22Rv1 (cell line): ENCODE measurements at regions not wholly inside any gene's neighbourhood (a gene's known extent, or its start where the extent isn't known, plus 50 kb on each side); places are given as distances from the start of the nearest gene placed in this dataset.
"Not testable (repeated sequence)": the region's sequence is repeated elsewhere in the genome, so short reads cannot be mapped to it uniquely, and the experiment has no call there.

Experiments
- H3K27ac ChIP-seq: fragments of 450-650 bp; 2 replicates; pipeline ENCODE4 v1.5.1; 2017
- ZFX ChIP-seq: fragments of 450-650 bp; IDR thresholded peaks from 2 replicates; pipeline ENCODE4 v1.6.1; 2017; ENCODE audit warnings: antibody characterized with exemption, borderline replicate concordance
- TF ChIP-seq, protein P1 (sequence below): fragments of 450-650 bp; IDR thresholded peaks from 2 replicates; pipeline ENCODE4 v1.5.1; 2017; ENCODE audit warnings: mild to moderate bottlenecking

DNA sequence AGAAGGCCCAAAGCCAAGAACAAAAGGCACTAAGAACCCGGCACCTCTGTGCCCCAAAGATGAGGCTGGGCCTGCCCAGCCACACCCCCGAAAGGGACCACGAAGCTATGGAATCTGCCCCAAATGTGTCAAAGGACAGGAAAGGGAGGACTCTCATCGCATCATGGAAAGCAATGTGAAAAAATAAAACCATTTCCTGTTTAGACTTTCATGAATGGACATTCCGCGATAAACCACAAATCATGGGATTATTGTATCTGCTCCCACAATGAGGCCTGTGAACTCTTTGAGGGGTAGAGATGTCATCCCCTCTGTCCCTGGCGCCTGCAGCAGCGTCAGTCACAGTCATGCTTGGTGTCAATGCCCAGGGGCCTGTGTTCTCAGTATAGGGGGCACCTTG lies 135.0 kb downstream of the COPRS start:
- H3K27ac ChIP-seq: no peak overlapping the region
- no peak for TF ChIP-seq ZFX
- TF ChIP-seq, protein P1, sequence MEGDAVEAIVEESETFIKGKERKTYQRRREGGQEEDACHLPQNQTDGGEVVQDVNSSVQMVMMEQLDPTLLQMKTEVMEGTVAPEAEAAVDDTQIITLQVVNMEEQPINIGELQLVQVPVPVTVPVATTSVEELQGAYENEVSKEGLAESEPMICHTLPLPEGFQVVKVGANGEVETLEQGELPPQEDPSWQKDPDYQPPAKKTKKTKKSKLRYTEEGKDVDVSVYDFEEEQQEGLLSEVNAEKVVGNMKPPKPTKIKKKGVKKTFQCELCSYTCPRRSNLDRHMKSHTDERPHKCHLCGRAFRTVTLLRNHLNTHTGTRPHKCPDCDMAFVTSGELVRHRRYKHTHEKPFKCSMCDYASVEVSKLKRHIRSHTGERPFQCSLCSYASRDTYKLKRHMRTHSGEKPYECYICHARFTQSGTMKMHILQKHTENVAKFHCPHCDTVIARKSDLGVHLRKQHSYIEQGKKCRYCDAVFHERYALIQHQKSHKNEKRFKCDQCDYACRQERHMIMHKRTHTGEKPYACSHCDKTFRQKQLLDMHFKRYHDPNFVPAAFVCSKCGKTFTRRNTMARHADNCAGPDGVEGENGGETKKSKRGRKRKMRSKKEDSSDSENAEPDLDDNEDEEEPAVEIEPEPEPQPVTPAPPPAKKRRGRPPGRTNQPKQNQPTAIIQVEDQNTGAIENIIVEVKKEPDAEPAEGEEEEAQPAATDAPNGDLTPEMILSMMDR: no peak

DNA sequence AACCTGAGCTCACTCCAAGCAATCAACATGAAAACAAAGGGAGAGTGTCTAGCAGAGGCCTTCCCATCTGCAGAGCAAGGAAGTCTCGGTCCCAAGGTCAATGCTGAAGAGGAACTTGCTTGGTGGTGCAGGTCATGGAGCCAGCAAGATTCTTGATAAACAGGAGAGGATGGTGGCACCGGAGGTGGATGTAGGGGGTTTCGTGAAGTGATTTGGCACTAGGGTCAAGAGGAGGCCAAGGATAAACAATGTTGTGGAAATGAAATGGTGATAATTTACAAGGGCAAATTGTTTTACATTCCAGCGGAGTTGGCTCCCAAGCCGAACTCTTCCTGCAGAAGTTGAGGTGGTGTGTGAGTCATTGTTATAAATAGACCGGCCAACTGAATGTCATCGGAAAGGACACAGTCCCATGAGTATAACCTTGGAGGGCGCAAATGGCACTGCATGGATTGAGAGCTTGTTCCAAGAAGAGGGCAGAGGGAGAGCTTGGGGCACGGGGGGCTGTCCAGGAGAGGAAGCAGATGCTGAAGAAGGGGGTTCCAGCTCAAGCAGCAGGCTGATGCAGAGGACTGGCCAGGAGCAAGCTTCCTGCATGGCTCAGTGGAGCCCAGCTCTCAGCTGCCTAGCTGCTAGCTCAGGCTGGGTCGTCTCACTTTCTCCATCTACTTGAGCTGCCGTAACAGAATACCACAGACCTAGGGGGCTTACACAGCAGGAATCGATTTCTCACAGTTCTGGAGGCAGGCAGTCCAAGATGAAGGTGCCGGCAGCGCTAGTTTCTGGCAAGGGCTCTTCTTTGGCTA lies 136.6 kb downstream of the COPRS start:
- TF ChIP-seq, protein P1: no peak
- no peak for TF ChIP-seq ZFX
- no peak overlapping the region for H3K27ac ChIP-seq

DNA sequence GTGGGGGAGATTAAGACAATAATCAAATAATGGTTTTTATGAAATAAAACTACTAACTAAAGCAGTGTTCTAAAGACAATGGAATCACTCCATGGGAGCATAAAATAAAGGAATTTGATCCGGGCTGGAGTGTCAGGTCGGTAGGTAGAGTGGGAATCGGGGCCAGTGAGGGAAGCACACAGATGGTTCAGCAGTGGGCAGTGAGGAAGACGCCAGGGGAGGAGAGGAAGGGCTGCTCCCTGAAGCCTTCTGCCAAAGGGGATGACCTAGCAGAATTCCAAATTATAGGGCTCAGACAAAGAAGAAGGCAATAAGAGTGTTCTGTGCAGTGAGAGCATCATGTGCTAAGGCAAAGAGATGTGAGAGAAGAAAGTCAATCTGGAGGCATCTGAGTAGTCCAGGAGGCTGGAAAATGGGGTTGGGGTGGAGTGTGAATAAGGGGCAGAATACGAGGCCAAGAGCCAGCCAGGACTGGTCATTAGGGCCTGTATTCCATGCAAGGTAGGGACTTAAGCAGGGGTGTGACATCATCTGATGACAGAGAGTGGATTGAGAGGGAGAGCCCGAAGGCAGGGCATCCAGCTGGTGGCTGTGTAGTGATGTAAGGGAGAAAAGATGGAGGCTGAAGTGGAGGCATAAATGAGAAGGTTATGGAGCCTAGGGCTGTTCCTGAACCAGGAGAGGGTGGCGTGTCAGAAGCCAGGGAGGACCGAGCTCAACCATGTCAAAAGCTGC lies 137.6 kb downstream of the COPRS start:
- TF ChIP-seq, protein P1: no peak
- no peak for TF ChIP-seq ZFX
- H3K27ac ChIP-seq: no peak overlapping the region

DNA sequence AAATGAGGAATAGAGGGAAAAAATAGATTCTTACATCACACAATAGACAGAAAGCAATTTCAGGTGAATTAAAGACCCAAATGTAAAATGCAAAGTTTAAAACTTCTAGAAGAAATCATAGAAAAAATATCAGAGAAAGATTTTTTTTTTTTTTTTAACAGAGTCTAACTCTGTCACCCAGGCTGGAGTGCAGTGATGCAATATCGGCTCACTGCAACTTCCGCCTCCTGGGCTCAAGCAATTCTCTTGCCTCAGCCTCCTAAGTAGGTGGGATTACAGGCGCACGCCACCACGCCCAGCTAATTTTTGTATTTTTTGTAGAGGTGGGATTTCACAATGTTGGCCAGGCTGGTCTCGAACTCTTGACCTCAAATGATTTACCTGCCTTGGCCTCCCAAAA lies 141.8 kb downstream of the COPRS start:
- not testable (repeated sequence) for H3K27ac ChIP-seq

DNA sequence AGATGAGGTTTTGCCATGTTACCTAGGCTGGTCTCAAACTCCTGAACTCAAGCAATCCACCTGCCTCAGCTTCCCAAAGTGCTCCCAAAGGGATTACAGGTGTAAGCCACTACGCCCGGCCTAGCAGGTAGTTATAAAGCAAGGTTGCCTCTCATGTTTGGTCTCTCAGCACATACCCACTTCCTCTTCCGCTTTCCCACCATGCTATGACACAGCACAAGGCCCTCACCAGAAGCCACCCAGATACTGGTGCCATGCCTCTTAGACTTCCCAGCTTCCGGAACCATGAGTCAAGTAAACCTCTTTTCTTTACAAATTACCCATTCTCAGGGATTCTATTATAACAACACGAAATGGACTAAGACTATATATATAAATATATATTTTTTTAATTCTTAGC lies 143.6 kb downstream of the COPRS start:
- no peak overlapping the region for H3K27ac ChIP-seq
- no peak for TF ChIP-seq ZFX
- TF ChIP-seq, protein P1: no peak

DNA sequence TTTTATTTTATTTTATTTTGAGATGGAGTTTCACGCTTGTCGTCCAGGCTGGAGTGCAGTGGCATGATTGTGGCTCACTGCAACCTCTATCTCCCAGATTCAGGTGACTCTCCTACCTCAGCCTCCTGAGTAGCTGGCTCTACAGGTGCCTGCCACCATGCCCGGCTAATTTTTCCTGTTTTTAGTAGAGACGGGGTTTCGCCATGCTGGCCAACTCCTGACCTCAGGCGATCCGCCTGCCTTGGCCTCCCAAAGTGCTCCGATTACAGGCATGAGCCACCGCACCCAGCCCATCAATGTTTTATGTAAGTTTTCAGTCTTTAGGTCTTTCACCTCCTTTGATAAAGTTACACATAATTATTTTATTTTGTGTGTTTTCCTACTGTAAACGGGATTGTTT lies 154.6 kb downstream of the COPRS start:
- H3K27ac ChIP-seq: no peak overlapping the region
- TF ChIP-seq, protein P1: no peak
- no peak for TF ChIP-seq ZFX

- H3K27ac ChIP-seq: no peak overlapping the region
- no peak for TF ChIP-seq ZFX
- TF ChIP-seq, protein P1: no peak
Measured at GRCh38 chr17:31702041-31702440, 157.0 kb downstream of the COPRS start.
